GM18861 (cell line): ENCODE measurements at regions not wholly inside any gene's neighbourhood (a gene's known extent, or its start where the extent isn't known, plus 50 kb on each side); places are given as distances from the start of the nearest gene placed in this dataset.

ENCODE experiments used
- ATAC-seq: cut with Tn5 transposase; IDR thresholded peaks from one replicate; pipeline ENCODE4 v1.9.1; 2021; ENCODE audit not compliant: unreplicated experiment

DNA sequence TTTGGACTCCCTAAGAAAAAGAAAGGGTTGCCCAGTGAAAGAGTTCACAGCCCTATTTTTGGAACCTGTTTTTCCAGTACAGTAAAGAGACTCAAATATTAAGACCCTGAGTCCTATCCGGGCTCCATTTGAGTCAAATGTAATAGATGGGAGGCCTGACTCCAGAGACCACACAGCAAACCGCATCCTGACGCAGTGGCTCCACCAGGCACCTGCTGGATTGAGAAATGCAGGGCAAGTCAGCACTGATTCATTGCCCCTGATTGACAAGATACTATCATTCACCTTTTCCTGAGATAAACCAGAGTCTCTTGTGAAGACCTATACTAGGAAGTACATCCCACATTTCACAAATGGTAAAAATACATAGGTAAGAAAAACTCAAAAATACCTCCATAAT, 715.7 kb upstream of the SOX9 start:
- no peak for ATAC-seq

- no peak for ATAC-seq
These were observed 712.8 kb upstream of the SOX9 start for GRCh38 chr17:71407981-71408380.

GRCh38 chr17:71409137-71409536, 711.7 kb upstream of the SOX9 start:
- ATAC-seq, result no peak

DNA sequence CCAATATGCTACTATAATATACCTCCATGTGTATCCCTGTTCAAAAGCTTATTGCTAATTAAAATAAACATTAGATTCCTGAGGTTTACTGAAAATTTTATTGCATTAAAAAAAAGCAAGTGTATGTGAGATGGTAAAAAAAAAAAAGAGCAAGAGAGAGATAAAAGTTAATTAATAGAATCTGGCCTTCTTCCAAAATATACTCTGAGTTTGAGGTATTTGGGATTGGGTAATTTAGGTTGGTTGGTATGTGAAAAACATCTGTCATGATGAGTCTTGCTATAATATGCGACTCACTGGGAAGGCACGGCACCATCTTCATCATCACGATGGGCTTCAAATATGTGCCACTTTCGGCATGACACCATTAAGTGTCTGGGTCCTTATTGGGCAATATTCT, 711.1 kb upstream of the SOX9 start:
- no peak for ATAC-seq

DNA sequence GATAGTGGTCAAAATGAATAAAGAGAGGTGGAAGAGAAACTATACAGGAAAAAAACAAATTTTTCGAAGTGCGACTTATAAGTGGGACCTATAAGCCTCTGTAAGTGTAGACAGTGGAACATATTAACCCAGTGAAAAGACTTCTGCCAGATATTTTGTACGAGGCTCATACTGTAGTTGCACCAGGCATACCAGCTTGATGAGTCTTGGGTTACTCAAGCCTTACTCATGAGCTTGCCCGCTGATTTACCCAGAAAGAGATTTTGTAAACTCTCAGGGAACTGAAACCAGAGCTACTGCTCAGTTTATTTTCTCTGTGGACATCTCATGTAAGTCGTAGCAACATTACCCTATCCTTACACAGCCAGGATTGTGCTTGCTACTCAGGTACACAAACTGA, 708.0 kb upstream of the SOX9 start:
- ATAC-seq, result no peak

DNA sequence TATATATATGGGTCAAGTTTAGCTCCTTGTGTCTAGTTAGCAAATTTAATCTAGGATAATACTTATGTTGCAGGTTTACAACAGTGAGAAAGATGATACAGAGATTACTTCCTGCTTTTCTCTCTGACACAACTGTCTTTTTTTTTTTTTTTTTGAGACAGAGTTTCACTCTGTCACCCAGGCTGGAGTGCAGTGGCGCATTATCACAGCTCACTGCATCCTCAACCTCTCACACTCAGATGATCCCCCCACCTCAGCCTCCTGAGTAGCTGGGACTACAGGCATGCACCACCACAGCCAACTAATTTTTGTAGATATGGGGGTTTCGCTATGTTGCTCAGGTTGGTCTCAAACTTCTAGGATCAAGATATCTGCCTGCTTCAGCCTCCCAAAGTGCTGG, 706.9 kb upstream of the SOX9 start:
- no peak for ATAC-seq

DNA sequence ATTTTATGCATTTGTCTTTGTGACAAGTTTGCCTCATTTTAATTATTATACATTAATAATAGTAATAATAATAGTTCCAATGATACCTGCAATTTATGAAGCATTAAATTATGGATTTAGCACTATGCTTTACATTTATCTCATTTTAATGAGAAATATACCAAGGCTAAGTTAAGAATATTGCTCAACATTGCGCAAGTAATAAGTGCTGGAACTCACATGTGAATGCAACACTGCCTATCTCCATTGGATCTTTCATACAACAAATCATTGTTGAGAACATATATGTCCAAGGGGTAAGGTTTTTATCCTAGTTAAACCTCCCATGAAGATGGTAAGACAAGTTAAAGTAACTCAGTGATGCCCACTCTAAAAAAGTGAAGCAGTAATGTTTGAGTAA, 703.7 kb upstream of the SOX9 start:
- ATAC-seq, result no peak

- ATAC-seq, result no peak
These were observed 697.9 kb upstream of the SOX9 start for GRCh38 chr17:71422968-71423367.

DNA sequence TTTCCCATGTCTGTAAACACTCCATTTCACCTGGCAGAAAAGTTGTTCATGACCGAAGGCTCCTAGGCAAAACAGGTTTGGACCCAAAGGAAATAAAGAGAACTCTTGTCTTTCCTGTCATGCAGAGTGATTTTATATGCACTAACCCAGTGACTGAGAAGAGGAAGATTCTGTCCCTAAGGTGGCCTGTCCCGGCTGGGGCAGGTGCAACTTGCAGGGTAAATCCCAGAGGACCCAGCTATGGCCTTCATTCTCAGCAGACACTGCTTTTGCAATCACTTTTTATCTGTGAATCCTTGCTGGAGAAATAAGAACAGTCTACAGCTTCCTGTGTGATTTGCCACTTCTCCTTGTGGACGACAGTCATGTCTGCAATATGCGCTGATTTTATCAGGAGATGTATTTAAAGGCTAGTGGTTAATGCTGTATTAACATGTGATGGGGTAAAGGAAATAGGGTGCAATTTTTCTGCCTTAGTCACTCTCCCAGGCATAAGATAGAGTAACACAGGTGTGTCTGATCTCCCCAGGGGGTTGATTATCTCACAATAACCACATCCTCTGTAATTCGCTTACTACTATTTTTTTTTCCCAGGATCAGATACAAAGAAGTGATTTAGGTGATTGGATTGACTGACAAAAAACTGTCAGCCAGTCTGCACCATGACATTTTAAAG, 696.8 kb upstream of the SOX9 start:
- ATAC-seq, result no peak

DNA sequence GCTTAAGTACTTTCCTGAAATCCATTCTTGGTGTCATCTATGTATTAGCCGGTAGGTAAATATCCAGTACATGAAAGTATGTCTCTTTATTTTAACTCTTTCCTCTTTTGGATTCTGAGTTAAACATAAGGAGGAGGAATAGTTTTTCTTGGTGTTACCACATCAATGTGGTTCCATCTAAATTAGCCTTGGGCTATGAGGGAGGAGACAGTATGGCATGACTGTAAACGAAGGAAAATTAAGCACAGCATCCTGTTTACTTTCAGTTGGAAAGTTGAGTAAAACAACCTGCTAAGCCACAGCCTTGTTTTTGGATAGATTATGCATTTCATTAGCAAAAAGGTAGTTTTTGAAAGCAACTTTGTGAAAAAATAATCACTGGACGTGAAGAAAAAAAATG, 693.0 kb upstream of the SOX9 start:
- ATAC-seq, result no peak

DNA sequence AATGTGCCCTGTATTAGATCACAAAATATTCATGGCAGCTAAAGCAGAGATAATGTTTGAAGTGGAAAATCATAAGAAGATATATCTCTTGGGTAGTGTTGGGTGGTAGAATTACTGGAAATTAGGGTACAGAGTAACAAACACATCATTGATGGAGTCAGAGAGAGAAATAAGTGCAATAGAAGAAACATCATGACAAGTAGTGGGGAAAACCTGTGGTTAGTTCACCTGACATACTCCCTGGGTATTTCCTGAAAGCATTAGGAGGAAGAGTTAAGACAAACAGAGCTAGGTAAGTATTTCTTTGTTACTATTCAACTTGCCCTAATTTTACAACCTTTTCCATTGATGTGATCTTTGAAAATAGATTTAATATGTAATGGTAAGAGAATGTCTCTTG, 691.9 kb upstream of the SOX9 start:
- no peak for ATAC-seq

DNA sequence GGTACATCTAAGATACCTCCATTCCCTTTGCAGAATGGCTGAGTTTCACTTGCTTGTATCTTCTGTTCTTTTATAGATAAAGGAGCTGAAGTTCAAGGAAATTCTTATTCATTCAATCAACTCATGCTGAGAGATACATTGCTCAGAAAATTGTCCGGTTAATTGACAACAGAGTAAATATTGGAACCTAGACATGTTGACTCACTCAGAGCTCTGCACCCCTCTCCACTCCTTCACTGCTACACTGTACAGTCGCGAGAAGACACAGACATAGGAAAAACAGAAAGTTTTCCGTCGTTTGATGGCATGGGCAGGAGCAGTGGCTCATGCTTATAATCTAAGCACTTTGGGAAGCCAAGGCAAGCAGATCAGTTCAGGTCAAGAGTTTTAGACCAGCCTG, 690.5 kb upstream of the SOX9 start:
- ATAC-seq, result no peak

- no peak for ATAC-seq
These were observed 689.7 kb upstream of the SOX9 start for GRCh38 chr17:71431146-71431545.

- ATAC-seq, result no peak
These were observed 688.2 kb upstream of the SOX9 start for GRCh38 chr17:71432378-71433315.

DNA sequence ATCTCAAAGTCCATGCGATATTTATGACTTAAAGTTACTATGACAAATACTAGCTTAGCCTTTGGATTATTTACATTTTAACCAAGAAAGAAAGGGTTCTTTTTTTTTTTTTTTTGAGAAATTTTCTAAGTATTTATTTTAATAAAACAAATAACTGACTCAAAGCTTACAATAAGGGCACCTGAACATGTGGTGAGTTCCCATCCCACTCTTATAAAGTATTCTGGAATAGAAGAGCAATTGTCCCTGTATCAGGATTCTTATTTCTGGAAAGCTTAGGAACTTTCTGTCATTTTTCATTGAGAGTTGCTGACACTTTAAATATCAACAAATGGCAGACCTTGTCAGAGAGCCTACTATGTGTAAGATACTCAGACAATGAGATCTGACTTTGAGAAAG, 686.1 kb upstream of the SOX9 start:
- no peak for ATAC-seq

- no peak for ATAC-seq
These were observed 684.3 kb upstream of the SOX9 start for GRCh38 chr17:71436479-71436878.

- no peak for ATAC-seq
These were observed 683.7 kb upstream of the SOX9 start for GRCh38 chr17:71437166-71437565.

DNA sequence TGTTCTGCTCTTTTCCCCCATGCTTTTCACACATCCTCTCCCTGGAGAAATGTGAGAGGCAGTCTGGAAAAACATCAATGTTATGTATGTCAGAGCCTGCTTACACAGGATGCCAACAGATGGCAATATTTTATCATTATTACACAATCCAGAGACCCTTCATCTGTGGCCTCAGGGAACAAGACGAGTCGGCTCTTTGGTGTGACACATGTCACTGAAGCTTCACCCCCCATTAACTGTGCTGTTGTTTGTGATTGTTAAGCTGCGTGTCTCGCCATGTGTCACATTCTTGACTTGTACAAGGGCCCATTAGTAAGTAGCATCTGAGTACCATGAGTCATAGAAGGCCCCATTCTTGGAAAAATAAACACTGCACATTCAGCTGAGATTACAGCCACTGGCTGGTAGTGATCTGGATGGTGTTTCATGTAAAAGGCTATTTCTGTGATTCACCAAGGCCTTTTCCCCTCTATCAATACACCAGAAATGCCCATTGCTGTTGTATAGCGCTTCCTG, 682.1 kb upstream of the SOX9 start:
- no peak for ATAC-seq

GRCh38 chr17:71440513-71440912, 680.3 kb upstream of the SOX9 start:
- no peak for ATAC-seq

DNA sequence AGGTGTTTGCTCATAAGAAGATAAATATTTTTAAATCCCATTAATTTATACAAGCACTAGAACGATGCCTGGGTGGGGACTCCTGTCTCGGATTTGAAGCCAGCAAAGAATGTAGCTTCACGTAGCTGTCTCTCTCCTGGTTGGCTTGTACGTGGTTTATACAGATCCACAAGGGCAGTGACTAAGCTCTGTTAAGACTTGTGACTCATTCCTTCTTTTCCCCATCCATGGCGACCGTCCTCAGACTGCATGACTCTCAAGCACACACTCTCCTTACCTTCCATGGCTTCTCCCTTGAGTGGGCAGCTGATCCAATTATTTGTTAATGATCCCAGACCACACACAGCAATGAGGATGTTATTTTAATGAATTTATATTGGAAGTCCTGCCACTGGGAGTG, 679.7 kb upstream of the SOX9 start:
- no peak for ATAC-seq

DNA sequence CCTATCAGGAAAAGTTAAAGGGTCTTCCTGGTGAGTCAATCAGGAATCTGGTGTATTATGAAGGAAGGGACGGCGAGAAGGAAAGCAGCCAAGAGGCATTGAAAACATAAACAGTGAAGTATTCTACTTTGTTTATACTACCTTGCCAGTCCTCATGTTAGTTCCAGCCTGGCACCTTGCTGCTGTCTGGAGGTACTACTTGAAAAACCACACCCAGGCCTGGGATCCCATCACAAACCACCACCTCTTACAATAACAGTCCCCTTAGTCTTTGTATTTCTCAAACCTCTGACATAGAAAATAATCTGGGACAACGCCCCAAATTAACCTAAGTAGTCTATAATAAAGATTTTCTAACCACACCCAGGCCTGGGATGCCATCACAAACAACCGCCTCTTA, 676.7 kb upstream of the SOX9 start:
- no peak for ATAC-seq
